ENCODE measurements at regions not wholly inside any gene's neighbourhood (a gene's known extent, or its start where the extent isn't known, plus 50 kb on each side); places are given as distances from the start of the nearest gene placed in this dataset.

DNA sequence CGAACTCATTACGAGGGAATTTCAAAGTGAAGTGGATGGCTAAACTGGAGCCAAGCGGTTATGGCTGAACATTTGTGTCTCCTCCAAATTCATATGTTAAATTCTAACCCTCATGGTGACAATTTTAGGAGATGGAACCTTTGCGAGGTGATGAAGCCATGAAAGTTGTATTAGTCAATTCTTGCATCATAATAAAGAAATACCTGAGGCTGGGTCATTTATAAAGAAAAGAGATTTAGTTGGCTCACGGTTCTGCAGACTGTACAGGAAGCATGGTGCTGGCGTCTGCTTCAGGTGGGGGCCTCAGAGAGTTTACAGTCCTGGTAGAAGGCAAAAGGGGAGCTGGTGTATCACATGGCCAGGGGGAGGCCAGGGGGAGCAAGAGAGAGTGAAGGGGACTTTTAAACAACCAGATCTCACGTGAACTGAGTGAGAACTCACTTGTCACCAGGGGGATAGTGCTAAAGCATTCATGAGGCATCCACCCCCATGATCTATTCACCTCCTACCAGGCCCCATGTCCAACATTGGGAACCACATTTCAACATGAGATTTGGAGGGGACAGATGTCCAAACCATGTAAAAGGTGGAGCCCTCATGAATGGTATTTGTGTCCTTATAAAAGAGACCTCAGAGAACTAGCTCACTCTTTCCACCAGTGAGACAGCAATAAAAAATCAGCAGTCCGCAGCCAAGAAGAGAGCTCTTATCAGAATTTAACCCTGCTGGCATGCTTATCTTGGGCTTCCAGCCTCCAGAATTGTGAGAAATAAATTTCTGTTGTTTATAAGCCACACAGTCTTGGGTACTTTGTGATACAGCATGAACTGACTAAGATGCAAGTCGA lies 143.4 kb downstream of the MTRR start:
- H3K4me1 Mint-ChIP-seq: no peaks in the 10 kb centered on the region
- no peak overlapping the region for H3K27ac Mint-ChIP-seq
- H3K9me3 ChIP-seq (ENCODE audit: control insufficient read depth, low read length, poor library complexity, severe bottlenecking): no peaks in the 10 kb centered on the region
- DNase-seq: no peak
- peaks cover 12% of the 10 kb centered on the region for H3K27me3 Mint-ChIP-seq
- no peak for ATAC-seq
- no peaks in the 10 kb centered on the region for H3K36me3 Mint-ChIP-seq (ENCODE audit: low read depth)
- no peak overlapping the region for H3K4me3 Mint-ChIP-seq

DNA sequence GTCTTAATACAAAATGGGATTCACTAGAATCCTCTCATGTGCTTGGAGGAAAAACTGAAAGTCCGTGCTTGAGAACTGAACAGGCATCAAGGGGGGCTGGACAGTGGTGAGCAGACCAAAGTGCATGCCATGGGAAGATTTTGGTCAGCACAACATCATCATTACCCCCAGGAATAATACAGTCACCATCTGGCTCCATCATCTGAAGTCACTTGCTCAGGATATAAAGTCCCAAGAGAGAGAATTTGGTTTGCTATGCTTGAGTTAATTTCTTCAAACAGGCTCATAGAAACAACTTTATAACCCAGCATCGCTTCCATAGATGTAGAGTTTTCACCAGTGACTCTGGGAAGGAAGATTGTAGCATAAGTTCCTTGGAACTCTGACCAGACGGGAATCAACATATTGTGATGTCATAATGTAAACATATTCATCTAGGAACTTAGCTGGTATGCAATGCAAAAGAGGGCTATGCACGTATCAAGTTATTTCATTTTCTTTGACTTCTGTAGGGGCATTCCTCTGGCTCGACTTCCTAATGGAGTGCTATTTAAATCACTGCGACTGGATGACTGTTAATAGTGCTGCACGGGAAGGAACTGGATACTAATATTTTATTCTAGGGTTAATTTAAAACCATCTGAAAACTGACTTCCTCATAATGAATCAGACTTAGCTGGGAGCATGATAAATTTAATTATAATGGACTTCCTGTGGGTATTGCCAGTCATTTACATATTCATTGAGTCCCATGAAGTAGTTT lies 145.2 kb downstream of the MTRR start:
- H3K36me3 Mint-ChIP-seq (ENCODE audit: low read depth): no peaks in the 10 kb centered on the region
- peaks cover 12% of the 10 kb centered on the region for H3K27me3 Mint-ChIP-seq
- H3K4me3 Mint-ChIP-seq: no peak overlapping the region
- ATAC-seq: no peak
- DNase-seq: no peak
- no peaks in the 10 kb centered on the region for H3K4me1 Mint-ChIP-seq
- no peaks in the 10 kb centered on the region for H3K9me3 ChIP-seq (ENCODE audit: control insufficient read depth, low read length, poor library complexity, severe bottlenecking)
- H3K27ac Mint-ChIP-seq: no peak overlapping the region

DNA sequence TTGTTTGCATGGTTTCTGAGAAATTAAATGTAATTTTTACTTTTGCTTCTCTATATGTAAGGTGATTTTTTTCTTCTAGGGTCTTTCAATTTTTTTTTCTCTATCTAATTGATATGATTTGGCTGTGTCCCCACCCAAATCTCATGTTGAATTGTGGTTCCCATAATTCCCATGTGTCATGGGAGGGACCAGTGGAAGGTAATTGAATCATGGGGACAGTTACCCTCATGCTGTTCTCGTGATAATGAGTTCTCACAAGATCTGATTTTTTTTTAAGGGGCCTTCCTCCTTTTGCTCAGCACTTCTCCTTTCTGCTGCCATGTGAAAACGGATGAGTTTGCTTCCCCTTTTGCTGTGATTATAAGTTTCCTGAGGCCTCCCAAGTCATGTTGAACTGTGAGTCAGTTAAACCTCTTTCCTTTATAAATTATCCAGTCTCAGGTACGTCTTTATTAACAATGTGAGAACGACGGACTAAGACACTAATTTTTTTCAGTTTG lies 150.8 kb downstream of the MTRR start:
- no peak for DNase-seq
- Mint-ChIP-seq H3K27me3 (no peaks in the 10 kb centered on the region), H3K36me3 (ENCODE audit: low read depth) (no peaks in the 10 kb centered on the region), H3K4me1 (no peaks in the 10 kb centered on the region), H3K27ac (no peak overlapping the region), H3K4me3 (no peak overlapping the region)
- ATAC-seq: no peak
- H3K9me3 ChIP-seq (ENCODE audit: control insufficient read depth, low read length, poor library complexity, severe bottlenecking): no peaks in the 10 kb centered on the region

DNA sequence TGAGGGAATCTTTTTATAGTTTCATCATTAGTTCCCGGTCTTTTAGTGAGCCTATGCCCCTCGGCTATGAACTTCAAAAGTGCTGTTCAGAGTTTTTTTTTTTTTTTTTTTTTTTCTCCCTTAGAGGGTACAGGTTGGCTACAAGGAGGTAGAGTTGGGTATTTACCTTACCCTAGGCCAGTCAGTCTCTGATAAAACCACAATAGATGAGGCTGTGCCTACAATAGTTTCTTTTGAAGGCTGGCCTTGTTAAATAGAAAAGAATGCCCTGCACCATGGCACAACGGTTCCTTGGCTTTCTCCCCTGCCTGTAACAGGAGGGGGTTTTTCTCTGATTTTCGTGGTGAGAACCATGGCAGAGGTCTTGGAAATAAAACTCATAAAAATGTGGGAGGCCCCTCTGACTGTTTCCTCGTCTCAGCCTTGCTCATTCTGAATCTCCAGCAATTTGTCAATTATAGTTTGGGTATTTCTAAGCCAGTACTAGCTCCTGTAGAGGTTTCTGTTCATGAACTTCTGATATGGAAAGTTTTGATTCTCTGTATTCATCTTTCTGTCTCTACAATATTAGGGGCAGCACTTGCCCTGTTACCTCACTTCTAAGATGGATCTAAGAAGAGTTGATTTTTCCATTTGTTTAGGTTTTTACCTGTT lies 152.0 kb downstream of the MTRR start:
- DNase-seq (no peak), ATAC-seq (no peak)
- Mint-ChIP-seq H3K4me1 (no peaks in the 10 kb centered on the region), H3K36me3 (ENCODE audit: low read depth) (peaks cover 2% of the 10 kb centered on the region), H3K27me3 (no peaks in the 10 kb centered on the region), H3K27ac (no peak overlapping the region), H3K4me3 (no peak overlapping the region)
- no peaks in the 10 kb centered on the region for H3K9me3 ChIP-seq (ENCODE audit: control insufficient read depth, low read length, poor library complexity, severe bottlenecking)

DNA sequence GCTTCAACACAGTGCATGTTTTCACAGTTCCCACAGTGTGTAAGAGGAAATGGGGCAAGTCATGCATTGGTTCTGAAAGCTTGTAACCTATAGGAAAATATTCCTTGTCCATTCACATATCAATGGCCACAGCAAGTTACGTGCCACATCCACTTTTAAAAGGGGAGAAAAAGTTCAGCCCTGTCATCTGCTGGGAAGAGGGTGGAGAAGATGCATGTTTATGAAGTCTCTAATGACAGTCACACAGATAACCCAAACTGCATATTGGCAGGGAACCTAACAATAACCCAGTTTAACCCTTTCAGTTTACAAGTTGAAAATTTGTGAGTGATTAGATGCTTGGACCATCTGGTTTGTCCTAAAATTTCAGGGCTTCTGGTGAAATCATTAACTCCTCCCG lies 159.3 kb downstream of the MTRR start:
- ATAC-seq: no peak
- H3K4me3 Mint-ChIP-seq: no peak overlapping the region
- no peaks in the 10 kb centered on the region for H3K27me3 Mint-ChIP-seq
- no peaks in the 10 kb centered on the region for H3K4me1 Mint-ChIP-seq
- no peak overlapping the region for H3K27ac Mint-ChIP-seq
- no peaks in the 10 kb centered on the region for H3K9me3 ChIP-seq (ENCODE audit: control insufficient read depth, low read length, poor library complexity, severe bottlenecking)
- DNase-seq: no peak
- peaks cover 2% of the 10 kb centered on the region for H3K36me3 Mint-ChIP-seq (ENCODE audit: low read depth)

DNA sequence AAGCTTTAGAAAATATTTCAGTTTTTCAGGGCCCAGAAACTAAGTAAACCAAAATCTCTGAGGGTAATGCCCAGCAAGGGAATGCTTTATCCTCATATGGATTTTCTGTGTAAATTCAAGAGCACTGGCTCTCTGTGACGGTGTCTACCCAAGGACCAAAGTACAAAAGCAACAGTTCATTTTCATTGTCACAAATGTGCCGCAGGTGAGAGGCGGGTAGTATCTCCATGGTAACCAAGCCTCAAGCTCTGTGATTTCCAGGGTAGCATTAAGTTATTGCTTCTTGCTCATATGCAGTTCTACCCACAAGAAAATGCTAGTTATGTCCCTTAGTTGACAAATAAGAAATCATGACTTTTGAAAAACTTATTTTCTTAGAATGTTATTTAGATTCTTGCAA lies 164.3 kb downstream of the MTRR start:
- ATAC-seq (no peak), DNase-seq (no peak)
- H3K27me3 Mint-ChIP-seq: no peaks in the 10 kb centered on the region
- H3K4me1 Mint-ChIP-seq: no peaks in the 10 kb centered on the region
- H3K27ac Mint-ChIP-seq: no peak overlapping the region
- H3K36me3 Mint-ChIP-seq (ENCODE audit: low read depth): no peaks in the 10 kb centered on the region
- no peaks in the 10 kb centered on the region for H3K9me3 ChIP-seq (ENCODE audit: control insufficient read depth, low read length, poor library complexity, severe bottlenecking)
- no peak overlapping the region for H3K4me3 Mint-ChIP-seq

DNA sequence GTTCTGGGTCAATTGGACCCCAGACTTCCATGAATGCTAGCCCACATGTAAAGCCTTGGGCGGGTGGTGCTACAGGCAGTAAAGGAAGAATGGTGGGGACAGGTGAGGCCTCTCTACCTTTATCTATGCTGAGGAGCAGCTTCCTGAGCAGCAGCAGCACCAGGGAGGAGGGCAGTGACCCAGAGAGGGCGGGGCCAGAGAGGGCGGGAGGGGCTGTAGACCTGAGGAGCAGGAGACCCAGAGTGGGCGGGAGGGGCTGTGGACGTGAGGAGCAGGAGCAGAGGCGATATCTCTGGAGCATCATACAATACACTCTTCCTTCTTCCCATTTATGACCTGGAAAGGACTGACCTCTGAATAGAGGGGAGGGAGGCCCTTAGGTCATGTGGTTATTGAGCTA lies 165.9 kb downstream of the MTRR start:
- Mint-ChIP-seq H3K36me3 (ENCODE audit: low read depth) (no peaks in the 10 kb centered on the region), H3K27ac (no peak overlapping the region), H3K4me1 (no peaks in the 10 kb centered on the region), H3K4me3 (no peak overlapping the region), H3K27me3 (no peaks in the 10 kb centered on the region)
- H3K9me3 ChIP-seq (ENCODE audit: control insufficient read depth, low read length, poor library complexity, severe bottlenecking): no peaks in the 10 kb centered on the region
- ATAC-seq (no peak), DNase-seq (no peak)

DNA sequence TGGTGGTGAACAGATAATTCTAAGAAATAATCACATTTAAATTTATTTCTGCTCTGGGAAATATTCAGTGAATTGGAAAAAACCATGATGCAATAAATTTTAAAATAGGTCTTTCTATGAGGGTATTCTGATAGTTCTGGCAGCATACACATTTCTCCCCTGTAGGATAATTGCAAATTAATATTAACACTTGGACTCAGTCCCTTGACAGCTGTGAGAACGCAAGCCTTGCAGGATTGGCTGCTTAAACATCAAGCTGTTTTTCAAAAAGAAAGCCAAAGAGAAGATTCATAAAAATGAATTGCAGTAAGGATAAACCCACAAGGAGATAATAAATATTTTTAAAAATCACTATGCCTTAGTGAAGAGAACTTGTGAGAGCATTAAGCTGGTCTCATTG lies 180.0 kb downstream of the MTRR start:
- no peak overlapping the region for H3K4me3 Mint-ChIP-seq
- ATAC-seq: no peak

DNA sequence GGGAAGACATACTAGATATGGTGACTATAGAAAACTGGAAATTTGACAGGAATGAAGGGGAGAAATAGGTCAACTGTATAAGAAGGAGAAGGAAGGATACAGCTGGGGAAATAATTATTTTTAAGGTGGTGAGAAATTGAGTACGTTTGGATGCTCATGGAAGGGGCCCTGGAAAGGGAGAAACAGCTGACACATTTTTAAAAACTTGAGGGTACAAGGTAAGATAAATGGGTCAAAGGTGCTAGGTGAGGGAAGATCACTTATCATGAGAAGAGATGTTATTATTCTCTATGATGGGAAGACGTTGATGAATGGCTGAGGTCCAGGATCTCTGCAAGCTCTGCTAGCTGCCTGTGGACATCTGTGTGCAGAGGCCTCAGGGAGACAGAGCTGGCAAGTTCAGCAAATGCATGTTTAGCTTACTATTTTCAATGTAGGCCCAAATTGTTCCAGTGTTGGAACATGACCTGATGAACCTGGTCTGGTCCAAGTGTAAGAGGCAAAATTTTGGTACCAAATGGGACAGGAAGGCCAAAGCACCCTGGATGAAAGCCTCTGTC lies 181.7 kb downstream of the MTRR start:
- H3K36me3 Mint-ChIP-seq (ENCODE audit: low read depth): no peaks in the 10 kb centered on the region
- no peaks in the 10 kb centered on the region for H3K9me3 ChIP-seq (ENCODE audit: control insufficient read depth, low read length, poor library complexity, severe bottlenecking)
- no peak overlapping the region for H3K4me3 Mint-ChIP-seq
- H3K27ac Mint-ChIP-seq: no peak overlapping the region
- no peaks in the 10 kb centered on the region for H3K4me1 Mint-ChIP-seq
- no peaks in the 10 kb centered on the region for H3K27me3 Mint-ChIP-seq
- DNase-seq (no peak), ATAC-seq (no peak)

More for the DNA sequence above, 180.0 kb downstream of the MTRR start:
- no peaks in the 10 kb centered on the region for H3K27me3 Mint-ChIP-seq
- no peaks in the 10 kb centered on the region for H3K36me3 Mint-ChIP-seq (ENCODE audit: low read depth)
- no peaks in the 10 kb centered on the region for H3K4me1 Mint-ChIP-seq
- no peak for DNase-seq
- H3K27ac Mint-ChIP-seq: no peak overlapping the region
- H3K9me3 ChIP-seq (ENCODE audit: control insufficient read depth, low read length, poor library complexity, severe bottlenecking): no peaks in the 10 kb centered on the region

DNA sequence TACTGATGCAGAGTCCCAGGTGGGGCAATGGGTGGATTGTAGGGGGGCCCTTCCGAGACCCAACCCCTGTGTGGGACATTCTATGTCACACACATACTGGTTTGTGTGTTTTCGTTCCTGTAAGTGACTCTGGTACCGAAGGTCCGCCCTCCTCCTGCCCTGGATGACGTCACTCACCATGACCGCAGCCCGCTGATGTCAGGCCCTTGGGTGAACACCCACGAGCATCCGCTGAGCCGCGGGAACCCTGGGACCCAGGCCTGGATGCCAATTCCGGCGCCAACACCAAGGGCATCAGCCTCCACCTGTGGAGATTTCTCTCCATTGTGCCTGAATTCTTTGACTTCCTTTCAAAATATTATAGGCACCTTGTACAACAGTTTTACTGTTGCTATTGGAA lies 184.3 kb downstream of the MTRR start:
- H3K27ac Mint-ChIP-seq: no peak overlapping the region

DNA sequence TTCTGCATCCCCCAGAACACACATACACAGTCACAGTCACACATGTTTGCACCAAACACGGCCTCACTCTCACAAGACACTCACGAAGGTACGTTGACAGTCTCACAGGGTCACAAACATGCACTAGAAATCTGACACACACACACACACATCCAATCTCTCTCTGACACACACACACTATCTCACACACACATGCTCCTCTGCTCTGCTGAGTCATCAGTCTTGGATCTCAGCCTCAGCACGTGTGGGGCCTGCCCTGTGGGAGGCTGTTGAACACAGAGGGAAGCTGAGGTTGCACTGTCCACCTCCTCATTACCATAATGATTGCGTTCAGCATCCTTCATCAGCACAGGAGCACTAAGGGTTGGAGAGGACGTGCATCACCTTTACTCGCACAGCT lies 188.8 kb downstream of the MTRR start:
- no peak for ATAC-seq
- Mint-ChIP-seq H3K27me3 (peaks cover 19% of the 10 kb centered on the region), H3K27ac (no peak overlapping the region), H3K36me3 (ENCODE audit: low read depth) (no peaks in the 10 kb centered on the region), H3K4me1 (no peaks in the 10 kb centered on the region), H3K4me3 (no peak overlapping the region)
- no peaks in the 10 kb centered on the region for H3K9me3 ChIP-seq (ENCODE audit: control insufficient read depth, low read length, poor library complexity, severe bottlenecking)
- no peak for DNase-seq

More for the DNA sequence above, 184.3 kb downstream of the MTRR start:
- DNase-seq: no peak
- H3K36me3 Mint-ChIP-seq (ENCODE audit: low read depth): no peaks in the 10 kb centered on the region
- no peaks in the 10 kb centered on the region for H3K9me3 ChIP-seq (ENCODE audit: control insufficient read depth, low read length, poor library complexity, severe bottlenecking)
- no peaks in the 10 kb centered on the region for H3K4me1 Mint-ChIP-seq
- no peak for ATAC-seq
- no peak overlapping the region for H3K4me3 Mint-ChIP-seq
- H3K27me3 Mint-ChIP-seq: no peaks in the 10 kb centered on the region

DNA sequence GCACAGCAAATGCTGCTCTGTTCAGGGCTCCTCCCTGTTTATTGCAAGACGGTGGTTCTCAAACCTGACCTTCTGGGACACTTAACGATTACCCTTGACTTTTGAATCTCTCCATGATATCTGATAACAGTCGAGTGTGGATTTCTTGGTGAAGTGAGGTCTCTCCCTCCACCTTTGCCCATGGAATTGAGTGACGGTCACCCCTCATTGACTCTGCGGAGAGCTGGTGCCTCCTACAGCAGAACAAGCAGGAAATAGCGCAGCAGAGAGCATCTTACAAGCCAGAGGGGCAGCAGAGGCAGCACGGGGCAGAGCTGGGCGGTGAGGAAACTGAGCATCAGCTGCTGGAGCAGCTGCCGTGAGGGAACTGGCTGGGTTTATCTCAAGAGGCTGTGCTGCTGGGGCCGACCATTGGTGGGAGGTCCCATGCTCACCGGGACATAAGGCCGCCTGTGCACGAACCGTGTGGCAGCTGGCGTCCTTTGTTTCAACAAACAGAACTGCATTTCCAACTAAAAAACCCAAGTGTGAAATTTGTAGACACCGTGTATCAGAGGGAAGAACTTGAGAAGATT lies 189.8 kb downstream of the MTRR start:
- DNase-seq: no peak
- no peaks in the 10 kb centered on the region for H3K4me1 Mint-ChIP-seq
- H3K4me3 Mint-ChIP-seq: no peak overlapping the region
- H3K9me3 ChIP-seq (ENCODE audit: control insufficient read depth, low read length, poor library complexity, severe bottlenecking): no peaks in the 10 kb centered on the region
- peaks cover 19% of the 10 kb centered on the region for H3K27me3 Mint-ChIP-seq
- H3K27ac Mint-ChIP-seq: no peak overlapping the region
- ATAC-seq: no peak
- H3K36me3 Mint-ChIP-seq (ENCODE audit: low read depth): no peaks in the 10 kb centered on the region

DNA sequence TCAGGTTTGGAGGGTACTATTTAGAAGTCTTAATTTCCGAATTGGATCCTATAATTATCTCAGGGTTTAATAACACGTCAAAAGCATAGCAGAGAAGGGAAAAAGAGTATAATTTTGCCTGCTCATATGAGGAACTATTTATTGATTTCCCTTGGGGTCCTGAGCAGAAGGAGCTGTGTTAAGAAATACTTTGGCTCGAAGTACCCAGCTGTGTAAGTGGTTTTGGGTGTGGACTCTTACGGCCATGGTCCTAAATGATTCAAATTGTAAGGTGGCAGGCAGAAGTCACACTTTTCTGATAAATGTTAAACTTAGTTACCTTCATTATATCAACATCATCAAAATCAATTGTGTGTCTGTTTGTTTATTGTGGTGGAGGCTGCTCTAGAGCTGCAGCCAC lies 190.4 kb downstream of the MTRR start:
- no peaks in the 10 kb centered on the region for H3K36me3 Mint-ChIP-seq (ENCODE audit: low read depth)
- no peak for DNase-seq
- no peak overlapping the region for H3K4me3 Mint-ChIP-seq
- no peaks in the 10 kb centered on the region for H3K4me1 Mint-ChIP-seq
- no peak overlapping the region for H3K27ac Mint-ChIP-seq
- ATAC-seq: no peak
- no peaks in the 10 kb centered on the region for H3K9me3 ChIP-seq (ENCODE audit: control insufficient read depth, low read length, poor library complexity, severe bottlenecking)
- peaks cover 19% of the 10 kb centered on the region for H3K27me3 Mint-ChIP-seq
